22Rv1 (cell line): ENCODE measurements at regions not wholly inside any gene's neighbourhood (a gene's known extent, or its start where the extent isn't known, plus 50 kb on each side); places are given as distances from the start of the nearest gene placed in this dataset.

Source experiments
- CTCF ChIP-seq: fragments of 450-650 bp; IDR thresholded peaks from 2 replicates; pipeline ENCODE4 v1.5.1; 2017; ENCODE audit warnings: mild to moderate bottlenecking
- ZFX ChIP-seq: fragments of 450-650 bp; IDR thresholded peaks from 2 replicates; pipeline ENCODE4 v1.6.1; 2017; ENCODE audit warnings: antibody characterized with exemption, borderline replicate concordance

- TF ChIP-seq CTCF (no peak), ZFX (no peak)
These were observed 231.1 kb downstream of the NR2F2 start for GRCh38 chr15:96561593-96561992.
